GM23338 (cell line): ENCODE measurements at regions not wholly inside any gene's neighbourhood (a gene's known extent, or its start where the extent isn't known, plus 50 kb on each side); places are given as distances from the start of the nearest gene placed in this dataset.

ENCODE experiments used
- ATAC-seq: fragments of 200-7000 bp; cut with Tn5 transposase; 3 replicates; pipeline ENCODE4 v1.9.1; 2020
- DNase-seq: peaks from one replicate; pipeline ENCODE4 v3.0.0-alpha.2; 2015; ENCODE audit warnings: low spot score
- H2AFZ ChIP-seq: fragments of 200-600 bp; sonication (generic); 2 replicates; pipeline ENCODE4 v1.8.0; 2016; ENCODE audit warnings: antibody characterized with exemption, mild to moderate bottlenecking, moderate library complexity
- H3F3A ChIP-seq: fragments of 200-600 bp; sonication (generic); replicated peaks from 2 replicates; pipeline ENCODE4 v1.8.0; 2017; ENCODE audit warnings: antibody characterized with exemption, mixed run types, low read depth
- H3K27ac ChIP-seq: fragments of 200-600 bp; sonication (generic); 2 replicates; pipeline ENCODE4 v1.6.1; 2016; ENCODE audit warnings: low read depth
- H3K27me3 ChIP-seq: fragments of 200-600 bp; sonication (generic); 2 replicates; pipeline ENCODE4 v1.8.0; 2016; ENCODE audit warnings: mild to moderate bottlenecking, mixed run types, moderate library complexity; ENCODE audit not compliant: insufficient read depth
- H3K36me3 ChIP-seq: fragments of 200-600 bp; sonication (generic); 2 replicates; pipeline ENCODE4 v1.8.0; 2016; ENCODE audit warnings: mild to moderate bottlenecking; ENCODE audit not compliant: insufficient read depth
- H3K4me1 ChIP-seq: fragments of 200-600 bp; sonication (generic); 2 replicates; pipeline ENCODE4 v1.8.0; 2016; ENCODE audit warnings: mild to moderate bottlenecking, moderate library complexity; ENCODE audit not compliant: insufficient read depth
- H3K4me2 ChIP-seq: fragments of 200-600 bp; sonication (generic); 2 replicates; pipeline ENCODE4 v1.7.1; 2017; ENCODE audit warnings: mixed run types
- H3K4me3 ChIP-seq: fragments of 200-600 bp; sonication (generic); 2 replicates; pipeline ENCODE4 v1.6.1; 2016; ENCODE audit warnings: mixed run types
- H3K79me2 ChIP-seq: fragments of 200-600 bp; sonication (generic); replicated peaks from 2 replicates; pipeline ENCODE4 v1.8.0; 2017; ENCODE audit warnings: mild to moderate bottlenecking; ENCODE audit not compliant: insufficient read depth
- H3K9me2 ChIP-seq: fragments of 200-600 bp; sonication (generic); 2 replicates; pipeline ENCODE4 v1.8.0; 2017; ENCODE audit not compliant: insufficient read depth
- H4K20me1 ChIP-seq: fragments of 200-600 bp; sonication (generic); replicated peaks from 2 replicates; pipeline ENCODE4 v1.8.0; 2017; ENCODE audit warnings: mild to moderate bottlenecking; ENCODE audit not compliant: insufficient read depth
- H3K27ac Mint-ChIP-seq: 2 replicates; pipeline ENCODE4 v1.8.0; 2020; ENCODE audit warnings: inconsistent platforms, mild to moderate bottlenecking, moderate library complexity, mixed read lengths
- H3K27me3 Mint-ChIP-seq: 3 replicates; pipeline ENCODE4 v1.8.0; 2022; ENCODE audit warnings: low read depth, mild to moderate bottlenecking, moderate library complexity, mixed read lengths, inconsistent platforms; ENCODE audit not compliant: insufficient read depth, poor library complexity
- H3K36me3 Mint-ChIP-seq: 3 replicates; pipeline ENCODE4 v1.8.0; 2021; ENCODE audit warnings: low read depth, mild to moderate bottlenecking, inconsistent platforms, moderate library complexity, mixed read lengths
- H3K4me1 Mint-ChIP-seq: 3 replicates; pipeline ENCODE4 v1.8.0; 2020; ENCODE audit warnings: mild to moderate bottlenecking, inconsistent platforms, mixed read lengths
- H3K4me3 Mint-ChIP-seq: 3 replicates; pipeline ENCODE4 v1.8.0; 2021; ENCODE audit warnings: moderate library complexity, mild to moderate bottlenecking, inconsistent platforms, mixed read lengths
- H3K9me3 Mint-ChIP-seq: 3 replicates; pipeline ENCODE4 v1.8.0; 2020; ENCODE audit warnings: moderate library complexity, mild to moderate bottlenecking, inconsistent platforms, mixed read lengths
- CTCF ChIP-seq, 2 experiments: fragments of 200-600 bp in 1 of 2; sonication (generic) in 1 of 2; conservative IDR thresholded peaks; 2 replicates each; pipeline versions ENCODE4 v1.5.1 to v1.6.1; 2016 to 2017; ENCODE audit warnings: antibody characterized with exemption in 2 of 2, low read depth in 2 of 2, mild to moderate bottlenecking in 2 of 2, moderate library complexity in 1 of 2
- ETS1 ChIP-seq: IDR thresholded peaks from 2 replicates; pipeline ENCODE4 v1.6.1; 2016; ENCODE audit warnings: antibody characterized with exemption
- EZH2 ChIP-seq: fragments of 200-600 bp; sonication (generic); IDR thresholded peaks from one replicate; pipeline ENCODE4 v1.8.0; 2017; ENCODE audit warnings: antibody characterized with exemption, mild to moderate bottlenecking, low read depth; ENCODE audit not compliant: unreplicated experiment
- EZH2phosphoT487 ChIP-seq: fragments of 200-600 bp; sonication (generic); IDR thresholded peaks from one replicate; pipeline ENCODE4 v1.8.1; 2018; ENCODE audit warnings: antibody characterized with exemption; ENCODE audit not compliant: unreplicated experiment
- JUNB ChIP-seq: IDR thresholded peaks from one replicate; pipeline ENCODE4 v1.6.1; 2016; ENCODE audit warnings: antibody characterized with exemption; ENCODE audit not compliant: unreplicated experiment
- ZNF331 ChIP-seq: fragments of 250-450 bp; sonication (Bioruptor Pico); IDR thresholded peaks from 2 replicates; pipeline ENCODE4 v1.5.0; 2020; ENCODE audit warnings: low read depth, mild to moderate bottlenecking, moderate library complexity
- ZNF462 ChIP-seq: fragments of 250-450 bp; sonication (Bioruptor Pico); IDR thresholded peaks from 2 replicates; pipeline ENCODE4 v1.5.0; 2020; ENCODE audit warnings: mild to moderate bottlenecking, moderate library complexity

GRCh38 chr1:8133190-8133589 lies 107.1 kb upstream of the ERRFI1 start (continued):
- TF ChIP-seq ZNF462 (CRISPR knock-in tag) (no peak), EZH2 (no peak)

- H3K4me3 Mint-ChIP-seq = no peak overlapping the region
- no peaks in the 10 kb centered on the region for H3K79me2 ChIP-seq
- H3K27me3 Mint-ChIP-seq = peaks cover 2% of the 10 kb centered on the region
- no peaks in the 10 kb centered on the region for H3K27me3 ChIP-seq
- H3K27ac Mint-ChIP-seq = no peak overlapping the region
- no peaks in the 10 kb centered on the region for H3F3A ChIP-seq
- H3K4me2 ChIP-seq = no peak overlapping the region
- H3K36me3 Mint-ChIP-seq = peaks cover 32% of the 10 kb centered on the region
- no peak overlapping the region for H2AFZ ChIP-seq
- no peaks in the 10 kb centered on the region for H3K4me1 ChIP-seq
- no peaks in the 10 kb centered on the region for H4K20me1 ChIP-seq
- no peak for ATAC-seq
- H3K4me1 Mint-ChIP-seq = no peaks in the 10 kb centered on the region
- peaks cover 35% of the 10 kb centered on the region for H3K9me3 Mint-ChIP-seq
- H3K4me3 ChIP-seq = no peak overlapping the region
- H3K27ac ChIP-seq = no peak overlapping the region
- H3K36me3 ChIP-seq = no peaks in the 10 kb centered on the region; the same call in 1 of the 2 replicates
- H3K9me2 ChIP-seq = no peaks in the 10 kb centered on the region
- DNase-seq = no peak
- TF ChIP-seq ETS1 = no peak
- no peak for TF ChIP-seq JUNB
- TF ChIP-seq EZH2phosphoT487 = no peak
- no peak for TF ChIP-seq EZH2
- TF ChIP-seq ZNF331 (CRISPR knock-in tag) = no peak
- TF ChIP-seq CTCF (conservative IDR thresholded peaks at IDR 0.05; ENCODE audit: low read depth in 2 of 2) = no peak
These were observed 101.1 kb upstream of the ERRFI1 start for GRCh38 chr1:8127171-8127641.
